Retinal pigment epithelial cell (primary cell): ENCODE measurements at regions not wholly inside any gene's neighbourhood (a gene's known extent, or its start where the extent isn't known, plus 50 kb on each side); places are given as distances from the start of the nearest gene placed in this dataset.
A peak's percentile ranks its signal among the peaks of the same experiment; 100 is the strongest.

Experiments used
- DNase-seq: peaks from one replicate; pipeline ENCODE4 v3.0.0-alpha.2; 2010; ENCODE audit warnings: low read depth
- H3K4me3 ChIP-seq: 2 replicates; pipeline ENCODE4 v1.5.1; 2011; ENCODE audit warnings: mild to moderate bottlenecking, low read length, control low read depth, moderate library complexity
- CTCF ChIP-seq: conservative IDR thresholded peaks from 2 replicates; pipeline ENCODE4 v1.5.1; 2011; ENCODE audit warnings: low read depth, low read length, control low read depth, inconsistent platforms

- TF ChIP-seq CTCF: no peak
- DNase-seq: no peak
- H3K4me3 ChIP-seq: no peak overlapping the region
Measured at GRCh38 chr10:109474261-109474660, 449.1 kb downstream of the XPNPEP1 start.

GRCh38 chr10:109467551-109467950 is 455.8 kb downstream of the XPNPEP1 start:
- no peak for DNase-seq
- TF ChIP-seq CTCF: no peak
- H3K4me3 ChIP-seq: no peak overlapping the region

GRCh38 chr10:109464949-109465348 is 458.4 kb downstream of the XPNPEP1 start:
- no peak for DNase-seq
- TF ChIP-seq CTCF: no peak
- H3K4me3 ChIP-seq: no peak overlapping the region

GRCh38 chr10:109457302-109457638 is 466.0 kb downstream of the XPNPEP1 start:
- H3K4me3 ChIP-seq: peak overlapping the region; percentile 22
- TF ChIP-seq CTCF: no peak
- DNase-seq: no peak

- no peak for DNase-seq
- H3K4me3 ChIP-seq: peak overlapping the region; percentile 29
- no peak for TF ChIP-seq CTCF
Measured at GRCh38 chr10:109456566-109457301, 466.6 kb downstream of the XPNPEP1 start.

GRCh38 chr10:109454691-109455090 is 468.6 kb downstream of the XPNPEP1 start:
- DNase-seq: no peak
- no peak for TF ChIP-seq CTCF
- H3K4me3 ChIP-seq: no peak overlapping the region

- no peak for DNase-seq
- no peak overlapping the region for H3K4me3 ChIP-seq
- TF ChIP-seq CTCF: no peak
Measured at GRCh38 chr10:109451879-109452278, 471.4 kb downstream of the XPNPEP1 start.
